Ovary (tissue), 3 donors: ENCODE measurements at regions not wholly inside any gene's neighbourhood (a gene's known extent, or its start where the extent isn't known, plus 50 kb on each side); places are given as distances from the start of the nearest gene placed in this dataset.

ENCODE experiments used
- EP300 ChIP-seq: sonication (generic); formaldehyde crosslinking; IDR thresholded peaks from one replicate; pipeline ENCODE4 v1.6.1; 2017; ENCODE audit warnings: antibody characterized with exemption
- POLR2A ChIP-seq: fragments of 450-650 bp; IDR thresholded peaks from one replicate; pipeline ENCODE4 v1.6.1; 2017; ENCODE audit warnings: antibody characterized with exemption, mild to moderate bottlenecking, moderate library complexity
- TF ChIP-seq, protein P1 (sequence below), 3 donors: fragments of 450-650 bp in 2 of 3; fragments of 200-600 bp in 1 of 3; IDR thresholded peaks; one replicate each; pipeline versions ENCODE4 v1.5.1 to v1.8.0; 2016 to 2022; ENCODE audit warnings: antibody characterized with exemption in 3 of 3, mild to moderate bottlenecking in 1 of 3
- donor health status: DM: no; HTN: no; CAD: no.

DNA sequence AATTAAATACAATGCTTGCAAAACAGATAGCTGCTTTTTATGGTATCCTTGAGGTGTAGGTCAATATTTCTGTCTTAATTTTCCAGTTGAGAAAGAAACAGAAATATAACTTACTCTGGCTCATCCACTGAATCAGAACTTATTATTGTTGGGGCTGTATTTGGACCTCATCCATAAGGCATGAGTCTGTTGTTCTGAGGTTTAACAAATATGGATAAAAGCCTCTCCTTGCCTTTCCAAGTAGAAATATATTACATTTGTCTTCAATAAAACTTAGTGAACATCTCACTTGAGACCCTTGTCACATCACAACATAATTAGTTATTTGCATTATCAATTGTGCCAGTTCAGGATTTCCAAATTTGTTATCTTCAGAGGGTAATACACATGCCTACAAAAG, 525.8 kb downstream of the AGTPBP1 start:
- TF ChIP-seq, protein P1, sequence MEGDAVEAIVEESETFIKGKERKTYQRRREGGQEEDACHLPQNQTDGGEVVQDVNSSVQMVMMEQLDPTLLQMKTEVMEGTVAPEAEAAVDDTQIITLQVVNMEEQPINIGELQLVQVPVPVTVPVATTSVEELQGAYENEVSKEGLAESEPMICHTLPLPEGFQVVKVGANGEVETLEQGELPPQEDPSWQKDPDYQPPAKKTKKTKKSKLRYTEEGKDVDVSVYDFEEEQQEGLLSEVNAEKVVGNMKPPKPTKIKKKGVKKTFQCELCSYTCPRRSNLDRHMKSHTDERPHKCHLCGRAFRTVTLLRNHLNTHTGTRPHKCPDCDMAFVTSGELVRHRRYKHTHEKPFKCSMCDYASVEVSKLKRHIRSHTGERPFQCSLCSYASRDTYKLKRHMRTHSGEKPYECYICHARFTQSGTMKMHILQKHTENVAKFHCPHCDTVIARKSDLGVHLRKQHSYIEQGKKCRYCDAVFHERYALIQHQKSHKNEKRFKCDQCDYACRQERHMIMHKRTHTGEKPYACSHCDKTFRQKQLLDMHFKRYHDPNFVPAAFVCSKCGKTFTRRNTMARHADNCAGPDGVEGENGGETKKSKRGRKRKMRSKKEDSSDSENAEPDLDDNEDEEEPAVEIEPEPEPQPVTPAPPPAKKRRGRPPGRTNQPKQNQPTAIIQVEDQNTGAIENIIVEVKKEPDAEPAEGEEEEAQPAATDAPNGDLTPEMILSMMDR (IDR thresholded peaks at IDR 0.05): no peak
- TF ChIP-seq POLR2A (no peak), EP300 (no peak)
